HUES48 (cell line): ENCODE measurements at regions not wholly inside any gene's neighbourhood (a gene's known extent, or its start where the extent isn't known, plus 50 kb on each side); places are given as distances from the start of the nearest gene placed in this dataset.

ENCODE experiments used
- H3K27ac ChIP-seq: one replicate; pipeline ENCODE4 v1.7.0; 2013; ENCODE audit warnings: low read depth, low read length, inconsistent platforms
- H3K27me3 ChIP-seq: 2 replicates; pipeline ENCODE4 v1.6.1; 2013; ENCODE audit warnings: mild to moderate bottlenecking, low read length; ENCODE audit not compliant: control insufficient read depth, insufficient read depth
- H3K36me3 ChIP-seq: 2 replicates; pipeline ENCODE4 v1.6.1; 2013; ENCODE audit warnings: low read length; ENCODE audit not compliant: control insufficient read depth, insufficient read depth
- H3K4me1 ChIP-seq: 2 replicates; pipeline ENCODE4 v1.6.1; 2013; ENCODE audit warnings: mild to moderate bottlenecking, low read length; ENCODE audit not compliant: control insufficient read depth, insufficient read depth
- H3K4me3 ChIP-seq: 2 replicates; pipeline ENCODE4 v1.5.1; 2013; ENCODE audit warnings: mild to moderate bottlenecking, low read depth, low read length
- H3K9ac ChIP-seq: 2 replicates; pipeline ENCODE4 v1.6.1; 2013; ENCODE audit warnings: mild to moderate bottlenecking, low read depth, low read length, moderate library complexity
- H3K9me3 ChIP-seq: 2 replicates; pipeline ENCODE4 v1.6.1; 2013; ENCODE audit warnings: low read length; ENCODE audit not compliant: control insufficient read depth, insufficient read depth

DNA sequence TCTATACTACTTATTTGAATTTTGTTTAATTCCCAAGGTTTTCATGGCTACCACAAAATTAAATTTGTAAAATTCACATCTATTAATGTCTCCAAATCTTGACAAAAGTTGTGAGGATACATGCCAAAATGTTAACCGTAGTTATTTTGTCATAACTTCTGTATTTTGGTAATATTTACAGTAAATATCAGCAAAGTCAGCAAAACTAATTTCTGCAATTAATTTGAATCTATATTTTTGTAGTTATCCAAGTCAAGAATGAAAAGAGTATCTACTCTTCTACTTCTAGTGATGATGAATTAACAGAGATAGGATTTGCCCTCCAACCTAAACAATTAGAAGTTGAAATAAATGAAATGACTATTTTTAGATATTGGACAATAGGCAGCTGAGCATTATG, 238.9 kb downstream of the CYP26B1 start:
- H3K27ac ChIP-seq = no peak overlapping the region
- H3K36me3 ChIP-seq = no peaks in the 10 kb centered on the region
- no peak overlapping the region for H3K4me3 ChIP-seq
- no peaks in the 10 kb centered on the region for H3K4me1 ChIP-seq
- H3K27me3 ChIP-seq = no peaks in the 10 kb centered on the region
- no peak overlapping the region for H3K9ac ChIP-seq
- H3K9me3 ChIP-seq = peaks cover 20% of the 10 kb centered on the region

DNA sequence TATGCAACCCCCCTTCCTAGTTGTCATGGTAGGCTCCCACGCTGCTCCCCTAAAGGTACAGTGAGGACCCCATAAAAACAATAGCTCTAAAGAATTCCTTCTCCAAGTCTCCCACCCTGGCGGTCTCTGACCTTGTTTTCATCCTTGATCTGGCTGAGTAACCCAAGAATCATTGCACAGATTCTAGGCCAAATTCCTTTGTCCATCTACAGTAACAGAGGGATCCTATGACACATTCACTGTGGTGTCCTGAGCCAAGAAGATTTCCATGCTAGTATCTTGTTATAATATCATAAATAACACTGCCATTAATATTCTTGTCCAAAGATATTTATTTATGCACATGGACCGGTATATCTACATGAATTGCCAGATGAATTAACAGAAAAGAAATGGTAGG, 240.2 kb downstream of the CYP26B1 start:
- Histone ChIP-seq H3K27ac (no peak overlapping the region), H3K36me3 (no peaks in the 10 kb centered on the region), H3K27me3 (no peaks in the 10 kb centered on the region), H3K4me3 (no peak overlapping the region), H3K9ac (no peak overlapping the region), H3K4me1 (no peaks in the 10 kb centered on the region), H3K9me3 (peaks cover 17% of the 10 kb centered on the region)

DNA sequence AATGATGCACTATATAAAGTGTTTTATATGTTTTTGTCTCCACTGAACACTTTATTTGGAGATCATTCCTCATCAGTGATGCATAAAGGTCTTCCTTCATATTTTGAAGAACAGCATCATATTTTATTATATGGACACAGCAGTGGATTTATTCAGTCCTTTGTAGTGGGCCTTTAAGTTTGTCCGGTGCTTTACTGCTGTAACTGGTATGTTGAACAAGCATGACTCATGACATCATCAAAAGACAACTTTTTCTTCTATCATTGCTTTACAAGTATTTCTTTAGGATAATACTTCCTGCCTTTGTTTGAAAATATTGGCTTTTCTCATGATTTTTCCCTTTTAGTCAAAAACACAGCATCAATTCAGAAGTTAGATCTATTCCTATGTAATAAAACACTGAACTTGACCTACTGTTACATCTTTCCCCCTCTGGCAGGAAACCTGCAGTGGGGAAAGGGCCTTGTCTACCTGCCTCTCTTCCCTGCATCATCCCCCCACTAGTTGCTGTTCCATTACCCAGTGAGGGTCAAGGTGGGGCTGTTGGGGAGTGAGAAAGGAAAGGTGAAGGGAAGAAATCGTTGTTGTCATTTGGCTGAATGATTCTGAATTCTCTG, 241.2 kb downstream of the CYP26B1 start:
- peaks cover 17% of the 10 kb centered on the region for H3K9me3 ChIP-seq
- no peak overlapping the region for H3K9ac ChIP-seq
- H3K4me3 ChIP-seq = no peak overlapping the region
- H3K36me3 ChIP-seq = no peaks in the 10 kb centered on the region
- no peaks in the 10 kb centered on the region for H3K4me1 ChIP-seq
- H3K27ac ChIP-seq = no peak overlapping the region
- no peaks in the 10 kb centered on the region for H3K27me3 ChIP-seq

DNA sequence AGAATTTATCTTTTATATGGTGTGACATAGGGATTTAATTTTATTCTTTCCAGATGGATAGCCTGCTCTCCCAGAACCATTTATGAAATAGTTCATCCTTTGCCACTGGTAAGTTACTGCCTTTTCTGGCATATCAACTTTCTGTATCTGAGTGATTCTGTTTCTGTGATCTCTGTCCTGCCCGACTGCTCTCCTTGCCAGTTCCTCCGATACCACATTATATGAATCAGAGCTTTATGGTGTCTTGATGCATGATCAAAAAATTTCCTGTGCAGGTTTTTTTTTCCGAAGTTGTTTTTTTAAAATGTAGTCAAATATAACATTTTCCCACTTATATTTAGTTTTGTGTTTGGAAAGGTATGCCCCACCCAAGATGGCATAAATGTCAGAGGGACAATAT, 242.5 kb downstream of the CYP26B1 start:
- no peaks in the 10 kb centered on the region for H3K27me3 ChIP-seq
- no peaks in the 10 kb centered on the region for H3K36me3 ChIP-seq
- no peak overlapping the region for H3K27ac ChIP-seq
- no peak overlapping the region for H3K9ac ChIP-seq
- no peaks in the 10 kb centered on the region for H3K4me1 ChIP-seq
- no peak overlapping the region for H3K4me3 ChIP-seq
- peaks cover 7% of the 10 kb centered on the region for H3K9me3 ChIP-seq

DNA sequence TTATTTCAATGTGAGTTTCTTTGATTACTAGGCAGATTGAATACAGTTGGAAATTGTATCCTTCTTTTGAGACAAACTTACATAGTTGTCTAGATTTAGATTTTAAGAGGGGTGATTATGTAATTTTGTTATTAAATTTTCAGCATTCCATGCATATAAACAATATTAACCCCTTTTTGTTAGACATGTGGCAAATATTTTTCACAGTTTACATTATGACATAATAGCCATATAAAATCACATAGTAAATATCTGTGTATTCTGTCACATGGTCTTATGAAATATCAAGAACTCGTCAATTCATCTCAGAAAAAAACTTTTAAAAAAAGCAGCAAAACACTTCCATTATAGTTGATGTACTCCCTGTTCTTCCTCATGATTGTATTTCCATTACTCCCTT, 243.8 kb downstream of the CYP26B1 start:
- H3K9ac ChIP-seq = no peak overlapping the region
- peaks cover 2% of the 10 kb centered on the region; the same call in 1 of the 2 replicates for H3K9me3 ChIP-seq
- no peaks in the 10 kb centered on the region for H3K36me3 ChIP-seq
- no peaks in the 10 kb centered on the region for H3K27me3 ChIP-seq
- H3K4me3 ChIP-seq = no peak overlapping the region
- H3K4me1 ChIP-seq = no peaks in the 10 kb centered on the region
- no peak overlapping the region for H3K27ac ChIP-seq

DNA sequence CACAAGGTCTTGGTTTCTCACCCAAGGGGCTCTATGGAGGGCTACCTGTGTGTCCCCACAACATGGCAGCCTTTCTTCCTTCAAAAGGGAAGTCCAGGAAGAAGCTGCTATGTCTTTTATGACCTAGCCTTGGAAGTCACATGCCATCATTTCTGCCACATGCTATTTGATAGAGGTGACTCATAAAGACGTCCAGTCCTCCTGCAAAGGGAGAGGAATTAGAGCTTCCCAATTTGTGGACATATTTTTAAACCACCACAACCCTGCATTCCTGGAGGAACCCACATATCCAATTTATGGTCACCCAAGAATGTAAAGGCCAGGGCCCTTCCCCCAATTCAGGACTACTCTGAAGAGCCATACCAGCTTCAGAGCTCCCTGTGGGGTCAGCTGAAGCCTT, 246.2 kb downstream of the CYP26B1 start:
- Histone ChIP-seq H3K27ac (no peak overlapping the region), H3K27me3 (no peaks in the 10 kb centered on the region), H3K9ac (no peak overlapping the region)

DNA sequence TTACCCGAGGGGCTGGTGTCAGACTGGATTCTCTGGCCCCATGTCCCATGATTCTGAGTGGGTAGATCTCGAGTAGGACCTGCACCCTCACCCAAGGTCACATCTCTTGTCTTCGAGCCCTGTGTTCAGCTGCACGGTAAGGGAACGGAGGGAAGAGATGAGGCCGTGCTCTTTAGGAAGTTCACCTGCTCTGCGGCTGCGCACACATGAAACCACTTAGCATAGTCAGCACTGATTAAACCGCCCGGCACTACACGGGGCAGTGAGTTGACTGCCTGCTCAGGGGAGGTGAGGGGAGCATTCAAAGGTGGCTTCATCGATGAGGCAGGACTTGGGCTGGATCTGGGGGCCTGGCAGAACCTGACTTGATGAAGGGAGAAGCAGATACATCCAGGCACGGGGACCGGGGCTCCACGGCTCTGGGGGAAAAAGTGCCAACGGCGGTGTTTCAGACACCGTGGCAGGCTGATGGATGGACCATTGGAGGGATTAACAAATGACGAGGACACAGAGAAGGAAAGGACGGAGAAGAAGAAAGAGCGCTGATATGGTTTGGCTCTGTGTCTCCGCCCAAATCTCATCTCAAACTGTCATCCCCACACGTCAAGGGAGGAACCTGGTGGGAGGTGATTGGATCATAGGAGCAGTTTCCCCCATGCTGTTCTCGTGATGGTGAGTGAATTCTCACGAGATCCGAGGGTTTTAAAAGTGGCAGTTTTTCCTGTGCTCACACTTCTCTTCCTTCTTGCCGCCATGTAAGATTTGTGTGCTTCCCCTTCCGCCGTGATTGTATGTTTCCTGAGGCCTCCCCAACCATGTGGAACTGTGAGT, 248.6 kb downstream of the CYP26B1 start:
- Histone ChIP-seq H3K36me3 (no peaks in the 10 kb centered on the region), H3K4me3 (no peak overlapping the region), H3K27me3 (no peaks in the 10 kb centered on the region), H3K27ac (no peak overlapping the region), H3K9ac (no peak overlapping the region), H3K4me1 (no peaks in the 10 kb centered on the region), H3K9me3 (no peaks in the 10 kb centered on the region)

More for the DNA sequence above, 246.2 kb downstream of the CYP26B1 start:
- H3K4me1 ChIP-seq = no peaks in the 10 kb centered on the region
- H3K9me3 ChIP-seq = no peaks in the 10 kb centered on the region
- no peak overlapping the region for H3K4me3 ChIP-seq
- no peaks in the 10 kb centered on the region for H3K36me3 ChIP-seq

DNA sequence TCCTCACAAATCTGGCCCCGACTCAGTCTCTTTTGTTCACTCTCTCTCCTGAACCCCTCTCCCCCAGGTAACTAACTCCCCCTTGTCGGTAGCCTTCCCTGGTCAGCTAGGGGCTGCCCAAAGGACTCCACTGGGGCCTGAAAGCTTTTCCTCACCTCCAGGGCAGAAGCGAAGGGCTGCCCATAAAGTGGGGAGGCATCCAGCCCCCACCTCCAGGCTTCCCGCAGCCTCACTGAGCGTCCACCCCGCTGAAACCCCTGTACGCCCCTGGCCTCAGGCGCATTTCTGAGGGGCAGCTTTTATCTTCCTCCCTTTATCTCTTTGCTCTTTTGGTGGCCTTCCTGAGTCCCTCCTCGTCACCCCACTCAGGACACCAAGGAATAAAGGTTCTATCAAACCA, 249.3 kb downstream of the CYP26B1 start:
- Histone ChIP-seq H3K36me3 (no peaks in the 10 kb centered on the region), H3K27me3 (no peaks in the 10 kb centered on the region), H3K4me1 (no peaks in the 10 kb centered on the region), H3K4me3 (no peak overlapping the region), H3K9me3 (no peaks in the 10 kb centered on the region), H3K9ac (no peak overlapping the region), H3K27ac (no peak overlapping the region)

DNA sequence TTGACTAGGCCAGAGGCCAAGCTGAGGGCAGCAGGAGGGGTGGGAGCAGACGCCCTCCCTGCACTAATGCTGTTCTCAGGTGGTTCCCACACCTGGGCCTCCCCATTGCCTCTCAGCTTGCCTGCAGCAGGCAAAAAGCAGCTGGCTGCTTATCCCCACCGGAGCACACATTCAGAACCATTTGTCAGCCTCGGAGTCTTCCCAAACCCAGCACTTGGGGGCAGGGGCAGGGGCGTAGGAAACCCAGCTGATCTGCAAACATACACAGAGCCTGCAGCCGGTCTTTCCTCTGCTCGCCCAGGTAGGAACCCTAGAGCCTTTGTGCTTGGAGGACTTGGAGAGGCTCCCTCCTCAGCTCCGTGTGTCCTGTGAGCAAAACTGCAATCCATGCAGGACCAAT, 249.8 kb downstream of the CYP26B1 start:
- H3K27me3 ChIP-seq = no peaks in the 10 kb centered on the region

DNA sequence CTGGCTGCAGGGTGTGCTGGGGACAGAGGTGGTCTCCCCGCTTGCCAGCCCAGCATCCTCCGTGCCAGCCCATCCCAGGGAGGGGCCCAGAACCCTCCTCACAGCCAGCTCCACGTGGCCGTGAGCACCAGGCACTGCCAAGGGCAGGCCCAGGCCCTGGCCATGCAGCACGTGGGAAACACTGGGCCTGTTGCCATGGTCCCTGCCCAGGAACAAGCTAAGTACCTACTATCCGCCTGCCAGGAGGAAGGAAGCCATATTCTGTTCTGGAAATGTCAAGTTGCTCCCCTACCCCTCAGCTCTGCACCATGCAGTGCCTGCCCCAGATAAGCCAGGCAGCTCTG, 250.6 kb downstream of the CYP26B1 start:
- no peak overlapping the region for H3K4me3 ChIP-seq
- no peaks in the 10 kb centered on the region for H3K27me3 ChIP-seq
- H3K27ac ChIP-seq = no peak overlapping the region
- no peaks in the 10 kb centered on the region for H3K4me1 ChIP-seq
- no peak overlapping the region for H3K9ac ChIP-seq
- H3K36me3 ChIP-seq = no peaks in the 10 kb centered on the region
- no peaks in the 10 kb centered on the region for H3K9me3 ChIP-seq

More for the DNA sequence above, 249.8 kb downstream of the CYP26B1 start:
- Histone ChIP-seq H3K36me3 (no peaks in the 10 kb centered on the region), H3K4me1 (no peaks in the 10 kb centered on the region), H3K9me3 (no peaks in the 10 kb centered on the region), H3K4me3 (no peak overlapping the region), H3K9ac (no peak overlapping the region), H3K27ac (no peak overlapping the region)

DNA sequence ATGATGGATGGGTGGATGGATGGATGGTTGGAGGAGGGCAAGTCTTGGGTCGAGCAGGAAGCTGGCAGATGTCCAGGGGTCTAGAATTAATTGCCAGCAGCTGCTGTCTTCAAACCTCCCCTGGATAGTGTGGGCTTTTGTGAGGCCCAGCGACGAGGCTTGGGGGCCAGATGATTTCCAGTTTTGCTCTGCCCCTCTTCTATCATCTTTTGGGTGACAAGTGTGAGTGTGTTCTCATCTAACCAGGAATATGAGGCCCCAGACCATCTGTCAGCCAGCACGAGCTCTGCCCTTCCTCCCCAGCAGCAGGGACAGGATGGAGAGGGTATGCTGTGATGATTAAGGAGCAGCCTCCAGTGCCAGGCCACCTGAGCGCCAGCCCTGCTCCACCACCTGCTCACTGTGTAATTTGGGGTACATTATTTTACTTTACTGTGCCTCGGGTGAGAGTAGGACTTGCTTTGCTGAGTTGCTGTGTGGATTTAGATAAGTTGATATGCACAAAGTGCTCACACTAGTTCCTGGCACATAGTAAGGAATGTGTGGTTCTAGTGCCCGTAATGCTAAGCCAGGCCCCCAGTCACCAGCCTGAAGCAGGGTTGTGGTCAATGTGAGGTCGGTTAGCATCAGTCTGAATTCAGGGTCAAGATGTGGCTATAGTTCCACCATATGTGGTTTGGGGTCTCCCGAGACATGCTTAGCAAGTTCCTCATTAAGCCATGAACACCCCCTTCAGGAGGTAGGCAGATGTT, 251.1 kb downstream of the CYP26B1 start:
- no peak overlapping the region for H3K4me3 ChIP-seq
- no peaks in the 10 kb centered on the region for H3K27me3 ChIP-seq

More for the DNA sequence above, 251.1 kb downstream of the CYP26B1 start:
- Histone ChIP-seq H3K9ac (no peak overlapping the region), H3K27ac (no peak overlapping the region), H3K36me3 (no peaks in the 10 kb centered on the region), H3K9me3 (no peaks in the 10 kb centered on the region), H3K4me1 (no peaks in the 10 kb centered on the region)
